Neural progenitor cell (in vitro differentiated cells): ENCODE measurements at regions not wholly inside any gene's neighbourhood (a gene's known extent, or its start where the extent isn't known, plus 50 kb on each side); places are given as distances from the start of the nearest gene placed in this dataset.
"Not testable (repeated sequence)": the region's sequence is repeated elsewhere in the genome, so short reads cannot be mapped to it uniquely, and the experiment has no call there.

Experiments
- EZH2 ChIP-seq: fragments of 200-600 bp; sonication (generic); IDR thresholded peaks from 2 replicates; pipeline ENCODE4 v1.6.1; 2017; ENCODE audit warnings: antibody characterized with exemption, mild to moderate bottlenecking, moderate library complexity
- EZH2phosphoT487 ChIP-seq: fragments of 200-600 bp; sonication (generic); IDR thresholded peaks from 2 replicates; pipeline ENCODE4 v1.6.1; 2017; ENCODE audit warnings: antibody characterized with exemption
- TF ChIP-seq, protein P1 (sequence below): fragments of 200-600 bp; sonication (generic); IDR thresholded peaks from 2 replicates; pipeline ENCODE4 v1.5.1; 2017; ENCODE audit warnings: antibody characterized with exemption, mild to moderate bottlenecking

DNA sequence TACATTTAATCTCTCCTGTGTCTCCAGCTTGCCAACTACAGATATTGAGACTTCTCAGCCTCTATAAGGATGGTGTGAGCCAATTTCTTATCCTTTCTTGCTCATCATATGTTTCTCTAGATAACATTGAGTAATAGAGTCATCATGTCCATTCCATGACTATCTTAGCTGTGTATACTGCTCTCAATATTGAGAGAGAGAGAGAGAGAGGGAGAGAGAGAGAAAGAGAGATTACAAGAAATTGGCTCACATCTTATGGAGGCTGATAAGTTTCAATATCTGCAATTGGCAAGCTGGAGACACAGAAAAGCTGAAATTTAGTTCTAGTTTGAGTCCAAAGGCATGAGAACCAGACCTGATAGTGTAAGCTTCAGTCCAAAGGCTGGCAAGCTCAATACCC is 110.8 kb upstream of the MSMB start:
- not testable (repeated sequence) for TF ChIP-seq EZH2, EZH2phosphoT487
- TF ChIP-seq, protein P1, sequence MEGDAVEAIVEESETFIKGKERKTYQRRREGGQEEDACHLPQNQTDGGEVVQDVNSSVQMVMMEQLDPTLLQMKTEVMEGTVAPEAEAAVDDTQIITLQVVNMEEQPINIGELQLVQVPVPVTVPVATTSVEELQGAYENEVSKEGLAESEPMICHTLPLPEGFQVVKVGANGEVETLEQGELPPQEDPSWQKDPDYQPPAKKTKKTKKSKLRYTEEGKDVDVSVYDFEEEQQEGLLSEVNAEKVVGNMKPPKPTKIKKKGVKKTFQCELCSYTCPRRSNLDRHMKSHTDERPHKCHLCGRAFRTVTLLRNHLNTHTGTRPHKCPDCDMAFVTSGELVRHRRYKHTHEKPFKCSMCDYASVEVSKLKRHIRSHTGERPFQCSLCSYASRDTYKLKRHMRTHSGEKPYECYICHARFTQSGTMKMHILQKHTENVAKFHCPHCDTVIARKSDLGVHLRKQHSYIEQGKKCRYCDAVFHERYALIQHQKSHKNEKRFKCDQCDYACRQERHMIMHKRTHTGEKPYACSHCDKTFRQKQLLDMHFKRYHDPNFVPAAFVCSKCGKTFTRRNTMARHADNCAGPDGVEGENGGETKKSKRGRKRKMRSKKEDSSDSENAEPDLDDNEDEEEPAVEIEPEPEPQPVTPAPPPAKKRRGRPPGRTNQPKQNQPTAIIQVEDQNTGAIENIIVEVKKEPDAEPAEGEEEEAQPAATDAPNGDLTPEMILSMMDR: not testable (repeated sequence)
